HFFc6 (cell line): ENCODE measurements at regions not wholly inside any gene's neighbourhood (a gene's known extent, or its start where the extent isn't known, plus 50 kb on each side); places are given as distances from the start of the nearest gene placed in this dataset.
"Not testable (repeated sequence)": the region's sequence is repeated elsewhere in the genome, so short reads cannot be mapped to it uniquely, and the experiment has no call there.

Source experiments
- DNase-seq: peaks from one replicate; pipeline ENCODE4 v3.0.0-alpha.2; 2018
- H3K27ac Mint-ChIP-seq: 2 replicates; pipeline ENCODE4 v1.8.0; 2020; ENCODE audit warnings: mild to moderate bottlenecking, mixed read lengths
- H3K27me3 Mint-ChIP-seq: 2 replicates; pipeline ENCODE4 v1.8.0; 2021; ENCODE audit warnings: mild to moderate bottlenecking, moderate library complexity, mixed read lengths; ENCODE audit not compliant: insufficient read depth
- H3K36me3 Mint-ChIP-seq: 2 replicates; pipeline ENCODE4 v1.8.0; 2021; ENCODE audit warnings: low read depth, mixed read lengths
- H3K4me1 Mint-ChIP-seq: 2 replicates; pipeline ENCODE4 v1.8.0; 2020; ENCODE audit warnings: low read depth, mixed read lengths
- H3K4me3 Mint-ChIP-seq: 2 replicates; pipeline ENCODE4 v1.8.0; 2020; ENCODE audit warnings: mild to moderate bottlenecking, moderate library complexity, mixed read lengths
- H3K9me3 Mint-ChIP-seq: 2 replicates; pipeline ENCODE4 v1.8.0; 2020; ENCODE audit warnings: mild to moderate bottlenecking, mixed read lengths
- CTCF ChIP-seq: fragments of 200-600 bp; sonication (generic); IDR thresholded peaks from 2 replicates; pipeline ENCODE4 v1.5.0; 2021; ENCODE audit warnings: antibody characterized with exemption, mild to moderate bottlenecking

DNA sequence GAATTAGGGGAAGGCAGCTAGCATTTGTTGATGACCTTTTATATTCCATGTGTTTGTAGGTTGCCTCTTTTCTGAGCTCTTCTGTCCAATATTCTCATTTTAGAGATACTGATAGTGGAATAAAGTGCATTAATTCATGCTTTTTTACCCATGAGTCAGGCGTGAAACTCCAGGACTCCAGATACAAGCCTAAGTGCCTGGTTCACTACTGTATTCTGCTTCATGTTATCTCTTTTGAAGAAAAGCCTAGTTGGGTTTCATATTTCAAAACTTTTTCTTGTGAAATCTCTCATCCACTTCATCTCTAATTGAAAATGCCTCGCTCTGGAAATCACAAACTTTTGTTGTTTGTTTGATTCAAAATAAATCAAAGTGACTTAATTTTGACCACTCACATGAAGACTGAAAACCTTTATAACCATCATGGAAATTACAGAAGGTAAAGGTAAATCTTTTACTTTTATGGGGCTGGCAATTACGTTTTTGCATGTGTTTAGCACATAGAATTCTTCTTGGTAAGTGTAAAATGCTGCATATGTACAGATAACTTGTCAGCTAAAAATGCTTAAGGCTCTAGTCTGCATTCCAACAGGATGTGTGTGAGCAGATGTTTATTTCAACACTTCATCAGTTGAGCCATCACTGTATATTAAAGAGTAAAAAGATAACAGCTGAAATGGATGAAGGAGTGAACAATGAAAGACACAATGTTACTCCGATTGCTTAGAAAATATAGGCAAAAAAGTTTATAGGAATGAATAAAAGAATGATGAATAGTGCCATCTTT lies 961.8 kb upstream of the CELF2 start:
- no peak for DNase-seq
- Mint-ChIP-seq H3K27me3 (no peaks in the 10 kb centered on the region), H3K4me1 (no peaks in the 10 kb centered on the region), H3K9me3 (peaks cover 54% of the 10 kb centered on the region), H3K36me3 (no peaks in the 10 kb centered on the region), H3K27ac (no peak overlapping the region), H3K4me3 (no peak overlapping the region)
- no peak for TF ChIP-seq CTCF

- no peak for DNase-seq
- H3K27ac Mint-ChIP-seq: no peak overlapping the region
- H3K36me3 Mint-ChIP-seq: no peaks in the 10 kb centered on the region
- no peaks in the 10 kb centered on the region for H3K27me3 Mint-ChIP-seq
- peaks cover 59% of the 10 kb centered on the region for H3K9me3 Mint-ChIP-seq
- no peak for TF ChIP-seq CTCF
- H3K4me3 Mint-ChIP-seq: no peak overlapping the region
- no peaks in the 10 kb centered on the region for H3K4me1 Mint-ChIP-seq
Observed at GRCh38 chr10:10056961-10057360, 960.7 kb upstream of the CELF2 start.

DNA sequence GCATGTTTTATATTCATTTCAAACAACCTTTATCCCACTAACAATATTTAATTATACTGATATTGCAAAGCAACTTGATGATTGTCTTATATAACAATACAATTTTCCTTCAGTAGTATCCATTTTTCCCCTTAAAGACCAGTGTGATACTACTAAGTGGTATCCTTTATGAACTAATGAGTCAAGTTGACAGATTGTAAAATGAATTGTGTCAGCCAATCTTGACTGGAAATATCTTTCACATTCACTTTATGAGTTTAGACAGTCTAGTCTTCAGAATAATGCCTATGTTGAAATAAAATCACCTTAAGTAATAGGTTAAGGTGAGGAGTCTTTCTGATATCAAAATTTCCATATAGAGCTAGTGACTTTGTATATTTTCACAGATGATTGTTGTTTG lies 950.0 kb upstream of the CELF2 start:
- Mint-ChIP-seq H3K4me3 (no peak overlapping the region), H3K4me1 (no peaks in the 10 kb centered on the region), H3K27me3 (no peaks in the 10 kb centered on the region; the same call in 1 of the 2 replicates), H3K9me3 (peaks cover 29% of the 10 kb centered on the region), H3K27ac (no peak overlapping the region), H3K36me3 (no peaks in the 10 kb centered on the region)
- TF ChIP-seq CTCF: no peak
- no peak for DNase-seq

- H3K9me3 Mint-ChIP-seq: peaks cover 35% of the 10 kb centered on the region
- H3K4me1 Mint-ChIP-seq, H3K27me3 Mint-ChIP-seq: not testable (repeated sequence)
Observed at GRCh38 chr10:10074847-10075246, 942.8 kb upstream of the CELF2 start.

DNA sequence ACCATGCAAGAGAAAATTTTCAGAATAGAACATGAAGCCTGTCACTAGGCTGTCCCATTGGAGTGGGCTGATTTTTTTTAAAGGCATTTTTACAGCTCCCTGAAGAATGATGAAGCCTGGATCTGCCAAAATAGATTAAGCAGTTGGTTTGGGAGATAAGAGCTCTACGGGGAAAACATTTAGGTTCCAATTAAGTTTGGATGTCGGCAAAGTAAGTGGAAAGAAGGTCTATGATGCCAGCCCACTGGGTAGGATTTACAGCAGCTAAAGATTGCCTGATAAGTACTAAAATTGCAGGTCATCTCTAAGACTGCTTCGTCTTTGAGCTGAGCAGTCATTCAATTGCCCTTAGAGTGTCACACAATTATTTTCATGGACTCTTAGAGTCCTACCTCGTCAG lies 939.2 kb upstream of the CELF2 start:
- H3K27ac Mint-ChIP-seq: no peak overlapping the region
- no peak overlapping the region for H3K4me3 Mint-ChIP-seq
- peaks cover 2% of the 10 kb centered on the region; the same call in 1 of the 2 replicates for H3K27me3 Mint-ChIP-seq
- peaks cover 9% of the 10 kb centered on the region; the same call in 1 of the 2 replicates for H3K36me3 Mint-ChIP-seq
- H3K4me1 Mint-ChIP-seq: no peaks in the 10 kb centered on the region
- peaks cover 35% of the 10 kb centered on the region for H3K9me3 Mint-ChIP-seq
- TF ChIP-seq CTCF: no peak
- no peak for DNase-seq

More at GRCh38 chr10:10074847-10075246, 942.8 kb upstream of the CELF2 start:
- not testable (repeated sequence) for DNase-seq, H3K36me3 Mint-ChIP-seq, H3K4me3 Mint-ChIP-seq, H3K27ac Mint-ChIP-seq

DNA sequence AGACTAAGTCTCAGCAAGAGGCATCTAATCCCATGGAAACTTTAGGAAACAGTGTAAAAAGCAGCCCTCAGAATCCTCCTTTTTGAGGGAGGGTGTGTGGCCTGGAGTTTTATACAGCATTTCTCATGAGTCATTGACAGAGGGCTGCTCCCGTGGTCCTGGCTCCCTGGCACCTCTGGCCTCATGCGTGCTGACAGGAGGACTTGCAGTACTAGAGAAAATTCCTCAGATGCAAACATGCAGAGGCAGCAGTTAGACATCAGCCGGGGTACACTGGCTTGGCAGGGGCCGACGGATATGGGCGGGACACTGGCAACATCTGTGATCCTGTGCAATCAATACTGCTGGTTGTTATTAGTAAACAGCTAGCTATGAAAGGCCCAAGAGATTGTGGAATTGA lies 925.1 kb upstream of the CELF2 start:
- Mint-ChIP-seq H3K36me3 (no peaks in the 10 kb centered on the region), H3K27me3 (no peaks in the 10 kb centered on the region; the same call in 1 of the 2 replicates), H3K4me3 (no peak overlapping the region), H3K9me3 (peaks cover 31% of the 10 kb centered on the region), H3K4me1 (no peaks in the 10 kb centered on the region), H3K27ac (no peak overlapping the region)
- TF ChIP-seq CTCF: no peak
- DNase-seq: no peak
